Epithelial cell of proximal tubule (primary cell): ENCODE measurements at regions not wholly inside any gene's neighbourhood (a gene's known extent, or its start where the extent isn't known, plus 50 kb on each side); places are given as distances from the start of the nearest gene placed in this dataset.

Source experiments
- DNase-seq: peaks from one replicate; pipeline ENCODE4 v3.0.0-alpha.2; 2011; ENCODE audit warnings: low read depth
- H3K4me3 ChIP-seq: 2 replicates; pipeline ENCODE4 v1.5.1; 2011; ENCODE audit warnings: low read depth, mild to moderate bottlenecking, low read length
- CTCF ChIP-seq: conservative IDR thresholded peaks from 2 replicates; pipeline ENCODE4 v1.5.1; 2012; ENCODE audit warnings: low read depth, mild to moderate bottlenecking, low read length

GRCh38 chrX:93332329-93332728 lies 341.0 kb downstream of the NAP1L3 start:
- no peak for TF ChIP-seq CTCF
- H3K4me3 ChIP-seq = no peak overlapping the region
- DNase-seq = no peak

- H3K4me3 ChIP-seq = no peak overlapping the region
- no peak for TF ChIP-seq CTCF
- no peak for DNase-seq
Measured at GRCh38 chrX:93322110-93322509, 351.3 kb downstream of the NAP1L3 start.

GRCh38 chrX:93319609-93320008 lies 353.8 kb downstream of the NAP1L3 start:
- H3K4me3 ChIP-seq = no peak overlapping the region
- DNase-seq = no peak
- no peak for TF ChIP-seq CTCF
